GM19239 (cell line): ENCODE measurements at regions not wholly inside any gene's neighbourhood (a gene's known extent, or its start where the extent isn't known, plus 50 kb on each side); places are given as distances from the start of the nearest gene placed in this dataset.

Experiments used
- DNase-seq: peaks from one replicate; pipeline ENCODE4 v3.0.0; 2011; ENCODE audit warnings: low spot score; ENCODE audit not compliant: insufficient read length
- FAIRE-seq: peaks from 2 replicates; lab custom pipeline; 2011; peaks lifted over from hg19 to GRCh38; lab: Jason Lieb, UNC

- DNase-seq (no peak), FAIRE-seq (no peak)
Observed at GRCh38 chr5:14090755-14091154, 52.4 kb upstream of the TRIO start.

DNA sequence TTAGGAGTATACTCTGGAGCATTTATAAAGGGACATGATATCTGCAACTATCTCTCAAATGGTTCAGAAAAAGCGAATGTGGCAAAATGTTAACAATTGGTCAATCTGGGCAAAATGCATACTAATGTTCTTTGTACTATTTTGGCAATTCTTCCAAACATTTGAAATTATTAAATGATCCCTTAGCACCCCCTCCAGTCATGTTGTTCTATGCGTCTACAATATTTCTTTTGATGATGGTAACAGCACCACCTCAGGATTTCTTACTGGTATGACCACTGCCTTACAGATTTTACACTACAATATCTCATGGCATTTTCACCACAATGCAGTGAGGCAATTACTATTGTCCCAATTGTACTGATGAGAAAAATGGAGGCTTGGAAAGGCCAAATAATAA, 52.9 kb upstream of the TRIO start:
- FAIRE-seq, result no peak
- DNase-seq, result no peak

DNA sequence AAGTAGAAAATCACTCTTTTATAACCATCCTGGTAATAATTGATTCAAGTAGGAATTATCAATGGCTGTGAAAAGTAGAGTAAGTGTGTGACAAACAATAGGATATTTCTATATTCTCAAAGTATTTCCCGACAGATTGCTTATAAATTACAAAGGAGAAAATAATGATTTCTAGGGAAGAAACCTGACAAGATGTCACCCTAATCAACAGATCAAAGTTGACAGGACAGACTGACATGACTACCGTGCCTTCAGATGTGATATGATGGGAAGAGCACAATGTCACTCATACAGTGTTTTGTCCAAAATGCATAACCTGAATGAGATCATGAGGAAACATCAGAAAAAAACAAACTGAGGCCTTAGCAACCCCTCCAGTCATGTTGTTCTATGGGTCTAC, 53.9 kb upstream of the TRIO start:
- no peak for FAIRE-seq

GRCh38 chr5:14086261-14086660, 56.9 kb upstream of the TRIO start:
- FAIRE-seq, result no peak
- DNase-seq, result no peak

More for the DNA sequence above, 53.9 kb upstream of the TRIO start:
- DNase-seq, result no peak

DNA sequence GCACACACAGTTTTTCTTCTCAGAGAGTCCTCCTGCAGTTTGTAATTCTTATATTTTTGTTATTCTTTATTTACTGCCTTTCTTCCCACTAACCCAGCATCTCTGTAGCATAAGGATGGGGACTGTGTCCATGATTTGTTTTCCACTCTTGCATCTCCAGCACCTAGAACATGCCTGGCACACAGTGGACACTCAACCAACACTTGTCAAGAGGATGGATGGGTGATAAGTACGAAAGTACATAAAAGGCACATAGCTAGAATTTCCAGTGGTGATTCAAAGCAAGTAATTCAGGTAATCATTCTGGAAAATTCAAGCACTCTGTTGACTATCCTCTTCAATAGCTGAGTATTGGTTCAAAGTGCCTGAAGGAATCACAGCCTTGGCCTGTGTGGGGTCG, 60.2 kb upstream of the TRIO start:
- DNase-seq (no peak), FAIRE-seq (no peak)

DNA sequence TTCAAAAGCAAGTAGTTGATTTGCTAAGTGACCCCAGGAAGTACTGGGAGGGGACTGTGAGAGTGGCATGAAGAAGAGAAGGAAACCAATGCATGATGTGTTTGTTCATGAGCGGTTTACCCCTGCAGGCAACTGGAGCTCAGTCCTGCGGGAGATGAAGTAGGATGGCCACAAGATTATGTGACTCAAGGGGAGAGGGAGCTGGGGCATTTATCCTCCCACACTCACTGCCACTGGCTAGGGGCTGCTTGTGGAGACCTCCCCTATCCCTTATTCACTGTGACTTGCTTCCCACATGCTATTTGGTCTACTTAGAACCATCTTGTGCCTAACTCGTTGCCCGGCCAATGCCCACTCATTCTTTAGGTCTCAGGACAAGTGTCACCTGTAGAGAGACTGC, 60.6 kb upstream of the TRIO start:
- DNase-seq, result no peak
- FAIRE-seq, result no peak

- DNase-seq, result no peak
- FAIRE-seq, result no peak
Observed at GRCh38 chr5:14081791-14082190, 61.4 kb upstream of the TRIO start.

- no peak for FAIRE-seq
- no peak for DNase-seq
Observed at GRCh38 chr5:14078716-14079115, 64.4 kb upstream of the TRIO start.

- no peak for DNase-seq
- FAIRE-seq, result no peak
Observed at GRCh38 chr5:14077501-14077900, 65.6 kb upstream of the TRIO start.

GRCh38 chr5:14076561-14076960, 66.6 kb upstream of the TRIO start:
- no peak for FAIRE-seq
- no peak for DNase-seq

DNA sequence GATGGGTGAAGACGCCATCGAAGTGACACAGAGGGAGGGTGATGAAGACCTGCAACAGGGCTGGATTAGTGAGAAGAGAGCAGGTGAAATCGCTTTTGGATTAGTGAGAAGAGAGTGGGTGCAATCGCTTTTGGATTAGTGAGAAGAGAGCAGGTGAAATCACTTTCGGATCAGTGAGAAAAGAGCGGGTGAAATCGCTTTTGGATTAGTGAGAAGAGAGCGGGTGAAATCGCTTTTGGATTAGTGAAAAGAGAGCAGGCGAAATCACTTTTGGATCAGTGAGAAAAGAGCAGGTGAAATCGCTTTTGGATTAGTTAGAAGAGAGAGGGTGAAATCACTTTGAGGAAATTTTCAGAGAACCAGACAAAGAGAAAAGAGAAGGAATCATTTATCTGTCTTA, 67.2 kb upstream of the TRIO start:
- FAIRE-seq (no peak), DNase-seq (no peak)

- no peak for DNase-seq
- FAIRE-seq, result no peak
Observed at GRCh38 chr5:14071433-14071832, 71.7 kb upstream of the TRIO start.

DNA sequence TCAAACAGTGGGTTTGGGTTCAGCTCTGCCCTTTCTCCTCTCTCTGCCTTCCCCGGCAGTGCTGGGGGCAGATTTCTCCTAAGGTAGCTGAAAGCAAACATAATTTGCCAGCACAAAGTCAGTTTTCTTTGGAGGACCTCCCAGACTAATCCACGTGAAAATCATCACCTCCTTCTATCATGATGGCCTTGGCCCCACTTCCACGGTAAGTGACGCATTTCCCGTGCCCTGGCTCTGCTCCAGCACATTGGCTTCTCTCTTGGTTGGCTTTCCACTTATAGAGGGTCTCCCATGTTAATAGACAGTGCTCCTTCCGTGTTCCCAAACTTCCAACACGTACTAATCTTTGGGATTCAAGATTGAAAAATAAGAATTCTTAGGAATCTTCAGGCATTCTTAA, 74.1 kb upstream of the TRIO start:
- DNase-seq, result no peak
- FAIRE-seq, result no peak

GRCh38 chr5:14068136-14068535, 75.0 kb upstream of the TRIO start:
- FAIRE-seq (no peak), DNase-seq (no peak)

DNA sequence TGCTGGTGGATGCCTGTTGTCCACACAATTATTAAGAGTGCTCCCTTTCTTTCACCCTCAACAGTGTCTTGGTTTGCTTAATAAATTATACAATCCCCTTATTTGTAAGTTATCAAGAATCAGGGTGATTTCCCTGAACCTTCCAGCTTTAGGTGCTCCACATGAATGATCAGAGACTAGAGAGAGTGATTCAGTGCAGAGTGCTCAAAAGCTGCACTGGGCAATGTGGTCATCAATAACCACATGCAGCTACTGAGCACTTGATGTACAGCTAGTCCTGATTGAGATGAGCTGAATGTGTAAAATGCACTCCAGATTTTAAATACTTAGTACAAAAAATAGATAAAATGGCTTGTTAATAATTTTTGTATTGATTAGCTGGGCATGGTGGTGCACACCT, 76.8 kb upstream of the TRIO start:
- no peak for FAIRE-seq
- no peak for DNase-seq

- FAIRE-seq, result no peak
- no peak for DNase-seq
Observed at GRCh38 chr5:14064841-14065240, 78.3 kb upstream of the TRIO start.

- no peak for DNase-seq
- no peak for FAIRE-seq
Observed at GRCh38 chr5:14063691-14064090, 79.5 kb upstream of the TRIO start.

- DNase-seq (no peak), FAIRE-seq (no peak)
Observed at GRCh38 chr5:14063138-14063537, 80.0 kb upstream of the TRIO start.

DNA sequence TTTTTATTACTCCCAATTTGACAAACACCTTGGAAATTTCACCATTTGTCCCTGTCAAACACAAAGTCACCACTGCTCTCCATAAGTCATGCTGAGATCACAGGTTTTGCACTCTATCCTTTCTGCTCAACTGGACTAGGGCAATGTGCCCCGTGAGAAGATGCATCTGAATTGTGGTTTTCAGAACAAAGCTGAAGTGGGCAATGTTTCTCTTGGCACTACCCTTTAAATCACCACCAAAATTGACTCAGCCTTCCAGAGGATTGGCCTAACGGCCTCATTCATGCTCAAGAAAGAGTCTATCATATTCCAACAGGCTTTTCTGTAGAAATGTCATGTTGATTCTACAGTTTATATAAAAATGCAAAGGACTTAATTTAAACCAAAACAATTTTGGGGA, 81.0 kb upstream of the TRIO start:
- no peak for FAIRE-seq
- no peak for DNase-seq

DNA sequence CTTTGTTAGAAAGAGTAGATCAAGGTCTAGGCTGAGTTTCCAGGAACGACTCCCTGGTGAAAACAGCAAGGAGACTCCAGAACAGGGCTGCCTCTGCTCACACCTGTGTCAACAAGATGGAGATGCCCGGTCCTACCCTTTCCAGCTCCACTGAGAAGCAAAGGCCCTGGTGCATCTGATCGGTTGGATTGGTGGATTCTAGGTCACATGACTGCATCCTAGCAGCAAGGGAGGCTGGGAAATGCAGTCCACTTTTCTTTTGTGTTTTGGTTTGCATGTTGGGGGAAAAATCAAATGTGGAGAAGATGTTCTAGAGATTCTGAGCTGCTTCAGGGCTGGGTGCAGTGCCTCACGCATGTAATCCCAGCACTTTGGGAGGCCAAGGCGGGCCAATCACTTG, 82.0 kb upstream of the TRIO start:
- no peak for DNase-seq
- no peak for FAIRE-seq

- no peak for FAIRE-seq
- DNase-seq, result no peak
Observed at GRCh38 chr5:14060218-14060617, 82.9 kb upstream of the TRIO start.

GRCh38 chr5:14059810-14060209, 83.3 kb upstream of the TRIO start:
- DNase-seq (no peak), FAIRE-seq (no peak)

GRCh38 chr5:14057289-14057688, 85.9 kb upstream of the TRIO start:
- DNase-seq, result no peak
- FAIRE-seq, result no peak
